GM12874 (cell line): ENCODE measurements at regions not wholly inside any gene's neighbourhood (a gene's known extent, or its start where the extent isn't known, plus 50 kb on each side); places are given as distances from the start of the nearest gene placed in this dataset.

Experiments used
- CTCF ChIP-seq: IDR thresholded peaks from 2 replicates; pipeline ENCODE4 v1.5.1; 2011; ENCODE audit warnings: low read depth, mild to moderate bottlenecking, control low read depth, low read length, moderate library complexity; ENCODE audit not compliant: insufficient read depth

GRCh38 chr10:128814782-128815181 is 652.3 kb upstream of the MGMT start:
- TF ChIP-seq CTCF, result no peak

GRCh38 chr10:128816726-128817125 is 650.3 kb upstream of the MGMT start:
- no peak for TF ChIP-seq CTCF

- no peak for TF ChIP-seq CTCF
Measured at GRCh38 chr10:128817636-128818035, 649.4 kb upstream of the MGMT start.

- TF ChIP-seq CTCF, result no peak
Measured at GRCh38 chr10:128820663-128821062, 646.4 kb upstream of the MGMT start.

GRCh38 chr10:128823201-128823600 is 643.8 kb upstream of the MGMT start:
- no peak for TF ChIP-seq CTCF

- no peak for TF ChIP-seq CTCF
Measured at GRCh38 chr10:128825626-128826025, 641.4 kb upstream of the MGMT start.

- no peak for TF ChIP-seq CTCF
Measured at GRCh38 chr10:128833671-128834070, 633.4 kb upstream of the MGMT start.

- TF ChIP-seq CTCF, result no peak
Measured at GRCh38 chr10:128835361-128835760, 631.7 kb upstream of the MGMT start.
